NCI-H510A treated with DMSO at 0.1 percent for 48 hours (cell line): ENCODE measurements at regions not wholly inside any gene's neighbourhood (a gene's known extent, or its start where the extent isn't known, plus 50 kb on each side); places are given as distances from the start of the nearest gene placed in this dataset.
"Not testable (repeated sequence)": the region's sequence is repeated elsewhere in the genome, so short reads cannot be mapped to it uniquely, and the experiment has no call there.

Experiments
- DNase-seq: peaks from one replicate; lab custom pipeline; 2025; lab: John Stamatoyannopoulos, UW

GRCh38 chr12:47488888-47489287 lies 216.9 kb downstream of the RPAP3 start:
- DNase-seq, result no peak

GRCh38 chr12:47481041-47481440 lies 224.8 kb downstream of the RPAP3 start:
- DNase-seq, result no peak

- DNase-seq, result no peak
Observed at GRCh38 chr12:47478426-47478825, 227.4 kb downstream of the RPAP3 start.

- DNase-seq, result no peak
Observed at GRCh38 chr12:47473091-47473490, 232.7 kb downstream of the RPAP3 start.

GRCh38 chr12:47470349-47470748 lies 235.5 kb downstream of the RPAP3 start:
- DNase-seq, result not testable (repeated sequence)

GRCh38 chr12:47463918-47464317 lies 241.9 kb downstream of the RPAP3 start:
- DNase-seq, result not testable (repeated sequence)

- DNase-seq, result no peak
Observed at GRCh38 chr12:47458279-47458678, 247.6 kb downstream of the RPAP3 start.

GRCh38 chr12:47449797-47450196 lies 256.0 kb downstream of the RPAP3 start:
- no peak for DNase-seq

- DNase-seq, result no peak
Observed at GRCh38 chr12:47442310-47442709, 263.5 kb downstream of the RPAP3 start.

- no peak for DNase-seq
Observed at GRCh38 chr12:47441490-47441889, 264.3 kb downstream of the RPAP3 start.

- no peak for DNase-seq
Observed at GRCh38 chr12:47438175-47438574, 267.7 kb downstream of the RPAP3 start.

- no peak for DNase-seq
Observed at GRCh38 chr12:47437570-47437969, 268.3 kb downstream of the RPAP3 start.

GRCh38 chr12:47433876-47434275 lies 272.0 kb downstream of the RPAP3 start:
- DNase-seq, result no peak

- not testable (repeated sequence) for DNase-seq
Observed at GRCh38 chr12:47426678-47427309, 279.0 kb downstream of the RPAP3 start.

- DNase-seq, result no peak
Observed at GRCh38 chr12:47422611-47423010, 283.2 kb downstream of the RPAP3 start.

- no peak for DNase-seq
Observed at GRCh38 chr12:47419497-47419896, 286.3 kb downstream of the RPAP3 start.

- DNase-seq, result no peak
Observed at GRCh38 chr12:47417955-47418354, 287.9 kb downstream of the RPAP3 start.

- DNase-seq, result no peak
Observed at GRCh38 chr12:47417121-47417520, 288.7 kb downstream of the RPAP3 start.

- no peak for DNase-seq
Observed at GRCh38 chr12:47415054-47415453, 290.8 kb downstream of the RPAP3 start.

- no peak for DNase-seq
Observed at GRCh38 chr12:47414511-47414910, 291.3 kb downstream of the RPAP3 start.

GRCh38 chr12:47413806-47414205 lies 292.0 kb downstream of the RPAP3 start:
- no peak for DNase-seq

GRCh38 chr12:47412601-47413236 lies 293.1 kb downstream of the RPAP3 start:
- DNase-seq, result no peak

- no peak for DNase-seq
Observed at GRCh38 chr12:47411966-47412365, 293.9 kb downstream of the RPAP3 start.

GRCh38 chr12:47410862-47411261 lies 295.0 kb downstream of the RPAP3 start:
- DNase-seq, result no peak
